Right forelimb (tissue), 1 donor: ENCODE measurements at regions not wholly inside any gene's neighbourhood (a gene's known extent, or its start where the extent isn't known, plus 50 kb on each side); places are given as distances from the start of the nearest gene placed in this dataset.

Experiments
- DNase-seq: peaks from one replicate; pipeline ENCODE4 v3.0.0-alpha.2; 2018

- DNase-seq, result no peak
These were observed 152.0 kb upstream of the REG3G start for GRCh38 chr2:78873526-78873925.

GRCh38 chr2:78876316-78876688 is 149.2 kb upstream of the REG3G start:
- no peak for DNase-seq

GRCh38 chr2:78887446-78887845 is 138.1 kb upstream of the REG3G start:
- DNase-seq, result no peak

- DNase-seq, result no peak
These were observed 134.6 kb upstream of the REG3G start for GRCh38 chr2:78890935-78891334.

- DNase-seq, result no peak
These were observed 133.2 kb upstream of the REG3G start for GRCh38 chr2:78892295-78892694.

- DNase-seq, result no peak
These were observed 130.5 kb upstream of the REG3G start for GRCh38 chr2:78895022-78895421.

GRCh38 chr2:78896536-78896935 is 129.0 kb upstream of the REG3G start:
- DNase-seq, result no peak

GRCh38 chr2:78907089-78907488 is 118.4 kb upstream of the REG3G start:
- no peak for DNase-seq

- no peak for DNase-seq
These were observed 116.5 kb upstream of the REG3G start for GRCh38 chr2:78908973-78909372.

GRCh38 chr2:78910376-78910775 is 115.1 kb upstream of the REG3G start:
- no peak for DNase-seq

GRCh38 chr2:78913257-78913656 is 112.2 kb upstream of the REG3G start:
- DNase-seq, result no peak

- DNase-seq, result no peak
These were observed 100.2 kb upstream of the REG3G start for GRCh38 chr2:78925258-78925657.

GRCh38 chr2:78928502-78928901 is 97.0 kb upstream of the REG3G start:
- no peak for DNase-seq

- DNase-seq, result no peak
These were observed 84.5 kb upstream of the REG3G start for GRCh38 chr2:78940998-78941397.

GRCh38 chr2:78941751-78942150 is 83.8 kb upstream of the REG3G start:
- DNase-seq, result no peak

GRCh38 chr2:78963881-78964280 is 61.6 kb upstream of the REG3G start:
- no peak for DNase-seq

- DNase-seq, result no peak
These were observed 58.2 kb upstream of the REG3G start for GRCh38 chr2:78967294-78967693.

GRCh38 chr2:78973630-78974029 is 51.9 kb upstream of the REG3G start:
- no peak for DNase-seq
